GM04504 (cell line): ENCODE measurements at regions not wholly inside any gene's neighbourhood (a gene's known extent, or its start where the extent isn't known, plus 50 kb on each side); places are given as distances from the start of the nearest gene placed in this dataset.

Experiments used
- DNase-seq: peaks from one replicate; pipeline ENCODE4 v3.0.0-alpha.2; 2012; ENCODE audit warnings: low read depth

DNA sequence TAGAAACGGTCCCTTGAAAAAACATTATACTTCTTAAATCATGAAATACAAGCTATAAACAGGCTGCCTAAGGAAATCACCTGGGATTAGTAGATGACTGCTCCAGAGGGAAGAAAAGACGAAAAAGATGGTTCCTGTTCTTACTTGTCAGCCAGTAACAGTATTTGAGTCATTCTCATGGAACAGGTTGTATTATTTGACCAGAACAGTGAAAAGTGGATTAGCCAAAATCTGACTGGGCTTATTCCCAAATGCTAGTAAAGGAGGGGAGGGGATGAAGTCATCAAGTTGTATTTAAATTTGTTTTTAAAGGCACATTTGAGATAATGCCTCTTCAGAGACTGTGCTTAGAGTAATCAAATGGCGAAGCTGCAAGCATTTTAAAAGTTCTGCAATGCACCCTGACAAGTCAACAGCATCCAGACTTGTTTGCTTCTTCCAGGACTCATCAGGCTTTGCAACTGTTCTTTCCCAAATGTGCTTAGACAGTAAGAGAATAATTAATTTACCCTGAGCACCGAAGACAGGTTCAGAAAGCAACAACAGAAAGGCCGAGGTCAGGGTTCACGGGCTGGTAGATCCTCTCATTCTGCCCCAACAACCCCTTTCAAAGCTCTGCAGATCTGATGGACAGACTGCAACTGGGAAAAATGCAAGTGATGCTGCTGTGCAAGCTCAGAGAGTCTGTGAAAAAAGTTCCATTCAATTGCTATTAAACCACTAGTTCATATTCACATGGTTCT, 800.6 kb downstream of the KCTD16 start:
- no peak for DNase-seq

DNA sequence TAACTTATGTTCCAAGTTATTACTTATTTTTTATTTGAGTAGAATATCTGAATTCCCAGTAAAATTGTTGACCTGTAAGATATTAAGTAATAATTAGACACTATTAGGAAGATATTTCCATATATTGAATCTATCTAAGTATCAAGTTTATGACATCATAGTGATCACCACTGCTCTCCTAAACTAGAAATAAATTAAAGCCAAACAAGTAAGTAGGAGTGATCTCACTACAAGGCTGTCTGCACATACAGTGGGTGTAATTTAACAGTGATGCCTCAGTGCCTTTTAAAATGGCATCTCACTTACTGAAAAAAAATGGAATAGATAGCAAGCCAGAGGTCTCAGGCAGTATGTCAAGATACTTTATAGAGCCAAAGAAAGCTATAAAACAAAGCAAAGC, 789.6 kb downstream of the KCTD16 start:
- DNase-seq: no peak

DNA sequence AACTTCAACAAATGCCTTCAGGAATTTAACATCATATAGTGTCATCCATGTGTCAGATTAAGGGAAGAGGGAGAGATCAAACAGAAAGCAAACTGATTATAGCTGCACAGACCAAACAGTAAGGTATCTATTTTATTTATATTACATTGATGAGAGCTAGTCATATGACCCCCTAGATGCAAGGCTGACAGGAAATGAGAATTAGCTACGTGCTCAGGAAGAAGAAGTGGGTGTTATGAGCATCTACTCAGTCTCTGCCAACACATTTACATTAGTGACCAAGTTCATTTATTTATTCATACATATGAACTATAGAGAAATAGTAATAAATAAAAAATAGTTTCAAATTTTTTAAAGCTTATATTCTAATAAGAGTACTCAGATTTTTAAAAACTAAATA, 787.3 kb downstream of the KCTD16 start:
- no peak for DNase-seq

DNA sequence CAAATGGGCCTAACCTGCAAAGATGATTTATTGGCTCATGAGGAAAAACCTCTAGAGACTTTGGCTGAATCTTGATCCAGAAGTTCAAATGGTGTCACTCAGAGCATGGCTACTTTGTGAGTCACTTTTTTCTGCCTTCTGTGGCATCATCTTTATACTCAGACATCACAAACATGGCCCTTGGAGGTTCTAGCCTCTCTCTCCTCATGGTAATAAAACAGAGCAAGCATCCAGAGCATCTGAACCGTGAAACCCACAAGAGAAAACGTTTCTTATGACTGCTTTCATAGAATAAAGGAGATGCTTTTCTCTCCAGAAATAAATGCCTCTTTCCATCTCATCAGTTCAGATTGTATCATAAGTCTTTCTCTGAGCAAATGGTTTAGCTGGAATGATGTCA, 780.3 kb downstream of the KCTD16 start:
- DNase-seq: no peak

DNA sequence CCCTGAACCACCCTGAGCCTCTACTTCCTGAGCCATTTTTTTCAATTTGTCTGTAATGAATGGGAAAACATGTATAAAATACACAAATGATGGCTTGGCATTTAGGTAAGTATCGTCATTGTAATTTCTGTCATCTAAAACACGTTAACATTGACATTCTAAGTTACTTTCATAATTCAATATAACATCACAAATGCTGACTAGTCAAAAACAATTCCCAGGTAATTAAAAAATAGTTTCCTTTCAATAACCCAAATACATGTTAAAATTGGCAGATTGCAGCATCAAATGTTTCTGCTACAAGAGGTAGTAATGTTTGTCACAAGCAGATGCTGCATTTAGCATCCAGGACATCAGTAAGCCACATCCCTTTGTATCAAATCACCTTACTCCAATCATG, 776.4 kb downstream of the KCTD16 start:
- no peak for DNase-seq

DNA sequence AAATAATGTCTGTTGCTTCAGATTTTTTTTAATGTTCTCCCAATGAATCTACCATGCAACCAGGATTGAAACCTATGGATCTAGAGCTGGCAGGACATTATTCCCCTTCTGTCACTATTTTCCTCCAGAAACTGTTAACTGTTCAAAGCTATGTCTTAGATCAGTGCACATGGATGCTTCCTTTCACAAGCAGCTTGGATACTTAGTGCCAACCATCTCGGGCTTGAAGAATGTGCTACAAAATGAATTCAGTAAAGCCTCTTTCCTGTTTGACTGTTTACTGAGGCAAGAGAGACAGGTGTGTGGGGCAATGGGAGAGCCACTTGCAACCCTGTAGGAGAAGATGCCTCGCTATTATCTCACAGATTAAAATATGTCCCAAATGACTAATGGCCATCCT, 774.8 kb downstream of the KCTD16 start:
- no peak for DNase-seq

DNA sequence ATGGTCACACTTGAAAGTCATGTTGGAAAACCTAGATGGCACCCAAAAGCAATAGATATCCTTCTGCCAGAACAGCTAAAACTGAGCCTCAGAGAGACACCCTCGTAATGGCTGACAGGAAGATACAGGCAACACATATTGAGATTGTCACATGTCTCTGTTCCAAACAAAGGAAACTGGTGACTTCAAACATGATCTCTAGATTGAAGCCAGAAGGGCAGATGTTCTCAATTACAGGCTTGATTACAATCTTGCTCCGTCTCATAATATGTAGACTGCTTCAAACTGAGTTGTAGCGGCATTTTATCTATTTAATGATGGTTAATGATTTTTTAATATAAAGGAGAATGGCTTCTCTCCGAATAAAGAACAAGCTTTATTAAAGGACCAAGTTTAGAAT, 774.3 kb downstream of the KCTD16 start:
- no peak for DNase-seq

DNA sequence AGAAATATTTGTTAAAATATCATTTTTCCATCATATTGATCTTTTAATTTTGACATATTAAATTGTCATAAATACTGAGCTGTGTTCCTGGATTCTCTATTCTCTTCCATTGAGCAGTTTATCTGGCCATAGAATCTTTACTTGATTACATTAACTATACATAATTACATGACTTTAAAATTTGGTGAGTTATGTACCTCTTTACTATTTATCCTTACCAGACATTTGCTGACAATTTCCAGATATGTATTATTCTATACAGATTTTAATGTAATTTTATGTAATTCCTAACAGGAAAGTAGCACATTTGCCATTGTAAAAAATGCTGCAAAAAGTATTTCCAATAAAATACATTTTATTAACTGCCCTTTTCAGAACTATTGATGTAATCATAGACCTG, 770.3 kb downstream of the KCTD16 start:
- no peak for DNase-seq

DNA sequence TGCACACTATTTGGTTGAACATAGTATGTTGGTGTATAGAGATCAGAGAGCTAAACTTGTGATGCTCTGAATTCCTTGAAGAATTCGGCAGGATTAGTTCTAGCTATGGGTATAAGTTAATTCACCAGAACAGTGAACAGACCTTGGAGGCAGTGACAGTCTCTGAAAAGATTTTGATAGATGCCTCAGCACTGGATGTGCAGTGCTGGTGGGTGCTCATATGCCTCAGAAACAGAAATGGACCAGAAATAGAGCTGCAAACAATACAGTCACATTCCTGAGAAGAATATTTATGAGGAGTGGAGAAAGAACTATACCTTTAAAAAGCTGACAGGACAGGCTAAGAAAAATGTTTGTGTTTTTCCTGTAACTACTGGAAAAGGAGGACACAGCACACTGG, 747.7 kb downstream of the KCTD16 start:
- DNase-seq: no peak

DNA sequence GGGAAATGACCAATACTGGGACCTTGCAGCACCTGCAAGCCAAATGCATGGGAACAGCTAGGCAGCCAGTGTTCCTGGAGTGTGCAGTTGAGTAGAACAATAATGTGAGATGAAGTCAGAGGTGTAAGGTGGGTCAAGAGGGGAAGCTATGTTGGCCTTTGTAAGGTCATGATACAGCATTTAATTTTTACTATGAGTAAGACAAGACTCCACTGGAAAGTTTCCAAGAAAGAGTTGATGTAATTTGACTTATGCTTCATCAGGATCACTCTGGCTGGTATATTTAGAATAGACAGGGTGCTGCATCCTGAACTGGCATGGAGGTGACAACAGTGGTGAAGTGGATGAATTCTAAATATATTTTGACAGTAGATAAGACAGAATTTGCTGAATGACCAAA, 744.8 kb downstream of the KCTD16 start:
- no peak for DNase-seq

DNA sequence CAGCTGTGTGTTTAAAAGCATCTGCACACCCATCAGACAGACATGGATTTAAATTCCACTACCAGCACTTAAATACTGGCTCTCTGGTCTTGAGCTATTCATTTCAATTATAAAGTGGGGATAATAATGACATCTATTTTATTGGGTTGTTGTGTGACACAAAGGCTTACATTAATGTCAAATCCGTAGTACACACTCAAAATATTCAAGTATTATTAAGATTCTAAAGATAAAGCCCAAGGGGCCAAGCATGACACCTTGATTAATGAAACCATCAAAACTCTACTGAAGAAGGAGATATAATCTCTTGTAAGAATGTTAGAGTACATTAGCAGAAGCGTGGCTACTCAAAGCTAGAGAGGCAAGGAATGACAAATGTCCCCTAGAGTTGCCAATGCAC, 743.0 kb downstream of the KCTD16 start:
- DNase-seq: no peak

DNA sequence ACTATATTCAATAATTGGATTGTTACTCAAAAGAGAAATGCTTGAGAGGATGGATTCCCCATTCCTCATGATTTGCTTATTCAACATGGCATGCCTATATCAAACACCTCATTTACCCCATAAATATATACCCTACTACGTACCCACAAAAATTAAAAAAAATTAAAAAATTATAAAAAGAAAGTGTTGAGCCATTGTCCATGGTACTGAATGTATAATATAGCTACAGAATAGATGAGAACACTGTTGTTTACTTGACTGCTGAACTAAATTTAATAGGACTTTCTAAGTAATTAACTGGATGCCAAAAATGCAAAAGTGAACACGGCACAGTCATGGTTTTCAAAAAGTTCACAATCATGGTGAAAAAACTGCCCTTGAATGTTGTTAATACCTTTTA, 725.8 kb downstream of the KCTD16 start:
- DNase-seq: no peak

DNA sequence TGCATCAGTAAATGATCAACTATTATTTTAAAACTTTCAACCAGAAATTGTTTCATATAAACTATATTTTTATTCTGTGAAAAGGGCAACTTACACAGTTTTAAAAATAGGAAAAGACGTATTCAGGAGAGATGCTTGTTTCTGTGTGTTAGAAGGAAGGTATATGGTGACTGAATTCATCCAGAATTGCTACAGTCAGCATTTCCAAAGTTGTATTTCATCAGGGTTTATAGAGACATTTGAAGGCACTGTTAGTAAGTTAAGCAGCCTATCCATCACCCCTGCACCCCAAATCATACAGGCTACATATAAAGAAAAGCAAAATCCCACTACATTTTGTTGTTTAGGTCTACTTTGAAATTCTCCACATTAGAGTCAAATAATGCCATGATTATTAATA, 716.0 kb downstream of the KCTD16 start:
- no peak for DNase-seq

DNA sequence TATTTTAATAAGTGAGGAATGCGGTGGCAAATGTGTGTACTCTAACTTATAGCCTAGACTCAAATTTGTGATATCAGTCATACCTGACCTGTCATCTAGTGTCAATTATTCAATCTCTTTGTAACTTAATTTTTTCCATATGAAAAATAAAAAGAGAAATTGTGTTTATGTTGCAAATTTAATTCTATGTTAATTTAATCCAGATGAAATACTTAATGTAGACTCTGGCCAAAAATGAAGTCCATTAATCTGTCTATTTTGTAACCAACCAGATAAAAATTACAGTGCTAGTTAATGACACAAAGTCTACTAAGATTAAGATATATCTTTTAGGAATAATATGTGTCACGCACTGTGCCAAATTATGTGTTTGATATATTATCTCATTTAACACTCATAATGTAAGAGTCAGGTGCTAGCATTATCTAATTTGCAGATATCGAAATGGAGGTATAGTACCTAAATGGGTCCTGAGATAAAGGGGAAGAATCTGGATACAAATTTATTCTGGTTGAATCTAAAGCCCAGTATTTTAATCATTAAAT, 712.1 kb downstream of the KCTD16 start:
- DNase-seq: no peak

DNA sequence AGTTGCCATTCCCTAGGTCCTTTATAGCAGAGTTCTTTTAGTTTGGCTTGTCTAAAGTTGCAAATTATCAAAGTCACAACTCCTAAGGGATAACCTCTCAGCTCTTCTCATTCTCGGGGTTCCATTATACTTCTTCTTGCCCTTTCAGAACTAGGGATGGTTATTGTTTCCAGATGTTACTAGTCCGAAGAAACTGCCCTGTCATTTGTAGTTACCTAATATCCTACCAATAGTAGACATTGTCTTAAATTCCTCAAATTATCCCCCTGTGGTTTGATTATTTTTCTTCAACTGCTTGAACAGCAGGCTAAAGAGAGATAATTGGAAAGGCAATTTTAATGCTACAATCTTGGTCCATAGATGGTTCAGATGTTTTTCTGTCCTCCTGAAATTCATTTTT, 709.8 kb downstream of the KCTD16 start:
- DNase-seq: no peak

DNA sequence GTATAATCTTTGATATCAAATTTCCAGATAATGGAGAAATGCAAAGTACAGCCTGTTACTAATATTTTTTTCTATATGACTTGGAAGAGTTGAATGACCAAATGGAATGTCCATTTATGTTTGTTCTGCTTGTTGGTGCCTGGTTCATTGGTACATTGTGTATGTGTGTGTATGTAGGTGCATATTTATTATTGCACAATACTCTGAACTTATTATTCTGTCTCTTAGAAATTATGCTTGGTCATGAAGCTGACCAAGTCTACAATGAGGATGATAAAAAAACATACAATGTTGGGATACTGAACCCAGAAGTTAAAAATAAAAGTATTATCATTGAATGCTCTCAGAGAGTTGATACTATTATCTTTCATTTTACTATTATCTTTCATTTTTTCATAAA, 706.3 kb downstream of the KCTD16 start:
- no peak for DNase-seq

DNA sequence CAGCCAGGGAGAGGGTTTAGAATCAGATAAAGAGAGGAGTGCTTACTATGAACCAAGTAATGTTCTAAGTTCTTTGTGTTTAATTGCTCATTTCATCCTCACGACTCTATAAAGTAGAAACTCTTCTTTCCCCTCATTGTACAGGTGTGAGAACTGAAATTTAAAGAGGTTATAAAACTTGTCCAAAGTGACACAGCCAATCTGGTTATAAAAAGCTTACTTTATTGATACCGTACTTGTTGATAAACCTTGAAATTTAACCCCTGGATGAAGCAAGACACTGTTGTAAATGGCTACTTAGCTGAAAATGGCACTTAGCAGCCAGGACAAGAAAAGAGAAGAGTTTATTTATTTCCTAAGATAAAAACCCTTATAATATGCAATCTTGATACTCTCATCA, 702.4 kb downstream of the KCTD16 start:
- no peak for DNase-seq

DNA sequence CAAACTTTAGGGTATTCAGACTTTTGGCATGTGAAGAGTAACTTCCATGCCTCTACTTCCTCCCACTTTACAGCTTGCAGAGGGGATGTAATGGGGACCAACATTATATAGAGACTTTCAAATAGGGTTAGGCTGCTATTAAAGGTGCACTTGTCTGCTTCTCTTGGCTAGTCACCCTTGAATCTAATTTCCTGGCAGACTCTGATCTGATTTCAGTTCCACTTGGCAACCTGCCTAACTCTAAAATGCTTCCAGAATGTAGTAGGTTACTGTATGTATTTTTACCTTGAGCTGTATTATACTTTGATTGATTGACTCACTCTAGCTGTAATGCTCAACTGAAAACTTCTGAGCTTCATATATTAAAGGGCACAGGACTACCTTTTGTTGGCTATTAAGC, 693.4 kb downstream of the KCTD16 start:
- DNase-seq: no peak

DNA sequence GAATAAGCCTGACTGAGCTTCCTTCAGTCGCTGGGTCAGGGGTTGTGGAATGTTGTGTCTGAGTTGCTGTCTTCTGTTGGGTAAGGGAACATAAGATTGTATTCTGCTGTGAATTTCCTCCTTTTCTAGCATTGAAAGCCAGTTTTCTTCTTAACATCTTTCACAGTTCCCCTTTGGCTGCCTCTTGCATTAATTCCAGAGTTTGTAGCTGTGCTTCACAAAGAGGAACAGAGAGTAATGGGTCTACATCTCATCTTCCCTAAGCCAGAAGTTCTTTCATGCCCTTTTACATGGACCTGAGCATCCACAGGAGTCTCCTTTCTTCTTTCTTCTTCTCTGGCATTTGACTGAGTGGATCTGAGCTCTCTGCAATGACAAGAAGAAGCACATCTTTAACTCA, 686.8 kb downstream of the KCTD16 start:
- DNase-seq: no peak

DNA sequence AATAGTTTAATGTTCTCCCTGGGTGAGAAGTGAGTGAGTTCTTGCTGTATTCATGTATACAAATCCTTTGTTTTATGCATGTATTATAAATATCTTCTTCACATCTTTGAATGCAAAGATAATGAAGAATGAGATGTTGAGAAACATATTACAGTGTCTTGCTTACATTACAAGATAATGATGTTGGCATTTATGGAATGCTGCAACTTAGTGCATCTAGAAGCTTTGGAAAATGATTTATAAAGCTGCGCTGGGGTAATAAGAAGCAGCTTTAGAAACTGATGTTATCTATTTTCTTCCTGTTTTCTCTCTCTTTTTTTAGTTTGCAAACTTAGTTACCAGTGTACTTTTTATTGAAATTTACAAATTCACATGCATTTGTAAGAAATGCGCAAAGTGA, 673.4 kb downstream of the KCTD16 start:
- no peak for DNase-seq

DNA sequence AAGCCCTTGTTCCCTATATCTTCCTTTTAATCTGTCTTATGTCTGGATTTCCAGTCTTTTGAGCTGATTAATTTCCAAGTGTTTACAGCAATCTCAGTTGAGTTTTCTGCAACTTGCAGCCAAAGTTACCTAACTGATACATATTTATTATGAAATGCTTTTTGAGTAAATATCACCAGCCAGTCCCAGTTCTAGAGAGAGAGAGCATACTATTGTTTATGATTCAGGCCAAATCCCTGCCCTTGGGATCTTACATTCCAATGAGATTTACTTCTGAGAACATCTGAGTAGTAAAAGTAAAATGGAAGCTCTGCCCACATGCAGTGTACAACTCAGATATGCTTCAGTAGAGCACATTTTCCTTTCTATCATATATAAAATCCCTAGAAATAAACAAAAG, 661.7 kb downstream of the KCTD16 start:
- DNase-seq: no peak

DNA sequence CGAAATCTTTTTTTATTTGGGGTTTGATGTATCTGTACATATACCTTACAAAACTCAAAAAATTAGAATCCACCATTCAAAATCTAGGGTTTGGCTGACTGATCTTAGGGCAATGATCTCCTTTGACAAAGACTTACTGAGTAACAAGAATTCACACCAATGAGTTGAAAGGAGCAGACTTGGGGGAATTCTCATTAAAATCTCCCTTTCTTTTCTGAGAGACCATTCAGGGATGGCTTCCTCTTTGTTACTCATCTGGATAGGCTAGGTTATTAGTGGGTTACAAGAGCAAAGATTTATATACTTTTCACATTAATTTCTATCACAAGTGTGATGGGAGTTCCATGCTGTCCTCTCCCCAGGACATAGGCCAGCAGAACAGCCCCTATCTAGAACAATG, 661.0 kb downstream of the KCTD16 start:
- no peak for DNase-seq

DNA sequence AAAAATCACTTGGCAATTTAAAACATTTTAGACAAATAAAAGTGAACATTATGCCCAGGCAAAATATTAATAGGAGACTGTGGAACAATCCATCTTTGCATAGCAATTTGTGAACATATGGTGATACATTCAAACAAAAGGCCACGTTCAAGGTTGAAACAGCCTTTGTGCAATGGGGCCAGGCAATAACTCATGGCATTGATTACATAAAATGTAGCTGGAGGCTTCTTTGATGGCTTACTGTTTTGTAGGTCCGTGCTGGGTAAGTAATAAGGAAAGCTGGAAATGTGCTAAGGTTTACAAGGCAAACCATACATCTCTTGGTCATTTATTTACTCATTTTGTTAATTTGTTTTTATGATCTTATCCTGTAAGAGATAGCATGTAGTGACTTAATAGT, 651.8 kb downstream of the KCTD16 start:
- DNase-seq: no peak

DNA sequence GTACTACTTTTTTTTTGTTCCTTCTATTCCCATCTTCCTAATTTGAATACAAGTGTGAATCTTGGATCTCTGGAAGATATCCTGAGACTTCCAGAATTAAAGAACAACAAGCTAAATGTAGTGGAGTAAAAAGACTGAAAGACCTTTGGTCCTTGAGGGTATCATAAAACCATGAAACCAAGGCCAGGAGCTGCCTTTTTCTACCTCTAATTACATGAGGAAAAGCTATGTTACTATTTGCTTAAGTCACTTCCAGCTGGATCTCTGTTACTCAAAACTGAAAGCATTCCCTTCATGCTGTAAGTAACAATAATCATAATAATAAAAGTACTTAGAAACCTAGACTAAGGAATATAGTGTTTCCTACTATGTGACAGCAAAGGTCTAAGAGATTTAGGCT, 649.6 kb downstream of the KCTD16 start:
- DNase-seq: no peak
